ENCODE measurements at regions not wholly inside any gene's neighbourhood (a gene's known extent, or its start where the extent isn't known, plus 50 kb on each side); places are given as distances from the start of the nearest gene placed in this dataset.

GRCh38 chr6:92714346-92714745 lies 705.0 kb downstream of the EPHA7 start:
- Histone ChIP-seq H3K9me3 (no peaks in the 10 kb centered on the region), H3K4me3 (no peak overlapping the region), H3K27me3 (no peaks in the 10 kb centered on the region), H3K36me3 (no peaks in the 10 kb centered on the region), H3K27ac (no peak overlapping the region), H3K4me1 (no peaks in the 10 kb centered on the region)
- intact Hi-C loops (cut with DNase I): no loop called here
- ATAC-seq (no peak), DNase-seq (no peak)
- TF ChIP-seq POLR2A (IDR thresholded peaks at IDR 0.05): no peak
- TF ChIP-seq, protein P1, sequence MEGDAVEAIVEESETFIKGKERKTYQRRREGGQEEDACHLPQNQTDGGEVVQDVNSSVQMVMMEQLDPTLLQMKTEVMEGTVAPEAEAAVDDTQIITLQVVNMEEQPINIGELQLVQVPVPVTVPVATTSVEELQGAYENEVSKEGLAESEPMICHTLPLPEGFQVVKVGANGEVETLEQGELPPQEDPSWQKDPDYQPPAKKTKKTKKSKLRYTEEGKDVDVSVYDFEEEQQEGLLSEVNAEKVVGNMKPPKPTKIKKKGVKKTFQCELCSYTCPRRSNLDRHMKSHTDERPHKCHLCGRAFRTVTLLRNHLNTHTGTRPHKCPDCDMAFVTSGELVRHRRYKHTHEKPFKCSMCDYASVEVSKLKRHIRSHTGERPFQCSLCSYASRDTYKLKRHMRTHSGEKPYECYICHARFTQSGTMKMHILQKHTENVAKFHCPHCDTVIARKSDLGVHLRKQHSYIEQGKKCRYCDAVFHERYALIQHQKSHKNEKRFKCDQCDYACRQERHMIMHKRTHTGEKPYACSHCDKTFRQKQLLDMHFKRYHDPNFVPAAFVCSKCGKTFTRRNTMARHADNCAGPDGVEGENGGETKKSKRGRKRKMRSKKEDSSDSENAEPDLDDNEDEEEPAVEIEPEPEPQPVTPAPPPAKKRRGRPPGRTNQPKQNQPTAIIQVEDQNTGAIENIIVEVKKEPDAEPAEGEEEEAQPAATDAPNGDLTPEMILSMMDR (IDR thresholded peaks at IDR 0.05): no peak

- Histone ChIP-seq H3K36me3 (no peaks in the 10 kb centered on the region), H3K4me1 (no peaks in the 10 kb centered on the region), H3K27me3 (no peaks in the 10 kb centered on the region), H3K27ac (no peak overlapping the region), H3K9me3 (no peaks in the 10 kb centered on the region), H3K4me3 (no peak overlapping the region)
- 62 to 72% (median 65%) methylated on average over 3 of the region's 3 CpGs for WGBS, 4 donors
- no peak for DNase-seq
- ATAC-seq: no peak
- TF ChIP-seq POLR2A (IDR thresholded peaks at IDR 0.05): no peak
- TF ChIP-seq, protein P1 (IDR thresholded peaks at IDR 0.05): no peak
- intact Hi-C loops (cut with DNase I): no loop called here
Observed at GRCh38 chr6:92710048-92710447, 709.3 kb downstream of the EPHA7 start.

DNA sequence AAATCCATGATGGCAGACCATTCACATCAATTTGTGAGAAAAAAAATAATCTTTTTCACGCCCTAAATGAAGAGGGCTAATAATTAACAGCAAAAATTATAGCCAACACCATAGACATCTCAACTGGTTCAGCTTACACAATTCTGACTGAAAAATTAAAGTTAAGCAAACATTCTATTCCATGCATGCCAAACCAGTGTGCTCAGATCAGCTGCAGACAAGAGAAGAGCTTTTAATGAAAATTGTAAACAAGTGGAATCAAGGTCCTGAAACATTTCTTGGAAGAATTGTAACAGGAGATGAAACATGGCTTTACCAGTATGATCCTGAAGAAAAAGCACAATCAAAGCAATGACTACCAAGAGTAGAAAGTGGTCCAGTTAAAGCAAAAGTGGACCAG lies 710.4 kb downstream of the EPHA7 start:
- Histone ChIP-seq H3K27me3 (no peaks in the 10 kb centered on the region), H3K9me3 (no peaks in the 10 kb centered on the region), H3K36me3 (no peaks in the 10 kb centered on the region), H3K4me3 (no peak overlapping the region), H3K4me1 (no peaks in the 10 kb centered on the region), H3K27ac (no peak overlapping the region)
- intact Hi-C loops (cut with DNase I): no loop called here
- DNase-seq (no peak), ATAC-seq (no peak)
- WGBS, 4 donors: 75 to 84% (median 79%) methylated on average over 1 of the region's 1 CpG
- TF ChIP-seq, protein P1 (IDR thresholded peaks at IDR 0.05): no peak
- TF ChIP-seq POLR2A (IDR thresholded peaks at IDR 0.05): no peak

DNA sequence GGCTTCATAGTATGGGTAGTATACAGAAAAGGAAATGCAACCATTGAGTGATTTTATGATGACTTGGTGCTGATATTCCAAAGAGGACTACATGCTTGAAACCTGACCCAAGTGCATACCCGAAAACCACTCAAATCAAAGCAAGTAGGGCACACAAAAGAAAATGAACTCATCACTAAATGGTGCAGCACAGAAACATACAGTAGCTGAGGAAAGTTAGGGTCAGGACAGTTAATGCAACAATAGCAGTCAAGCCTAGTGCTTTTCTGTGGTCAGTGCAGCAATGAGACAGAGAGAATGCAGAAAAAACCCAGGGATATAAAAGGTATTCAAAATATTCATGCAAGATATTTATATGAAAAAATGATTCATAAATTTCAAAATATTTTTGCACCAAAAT lies 711.1 kb downstream of the EPHA7 start:
- DNase-seq: no peak
- no peak overlapping the region for H3K4me3 ChIP-seq
- no peaks in the 10 kb centered on the region for H3K9me3 ChIP-seq
- WGBS, 4 donors: 77 to 86% (median 82%) methylated on average over 1 of the region's 1 CpG
- intact Hi-C loops (cut with DNase I): no loop called here
- no peak for TF ChIP-seq POLR2A (IDR thresholded peaks at IDR 0.05)
- TF ChIP-seq, protein P1 (IDR thresholded peaks at IDR 0.05): no peak
- H3K27ac ChIP-seq: no peak overlapping the region
- no peak for ATAC-seq
- no peaks in the 10 kb centered on the region for H3K27me3 ChIP-seq
- H3K4me1 ChIP-seq: no peaks in the 10 kb centered on the region
- H3K36me3 ChIP-seq: no peaks in the 10 kb centered on the region
